ENCODE measurements at regions not wholly inside any gene's neighbourhood (a gene's known extent, or its start where the extent isn't known, plus 50 kb on each side); places are given as distances from the start of the nearest gene placed in this dataset.
"Not testable (repeated sequence)": the region's sequence is repeated elsewhere in the genome, so short reads cannot be mapped to it uniquely, and the experiment has no call there.

DNA sequence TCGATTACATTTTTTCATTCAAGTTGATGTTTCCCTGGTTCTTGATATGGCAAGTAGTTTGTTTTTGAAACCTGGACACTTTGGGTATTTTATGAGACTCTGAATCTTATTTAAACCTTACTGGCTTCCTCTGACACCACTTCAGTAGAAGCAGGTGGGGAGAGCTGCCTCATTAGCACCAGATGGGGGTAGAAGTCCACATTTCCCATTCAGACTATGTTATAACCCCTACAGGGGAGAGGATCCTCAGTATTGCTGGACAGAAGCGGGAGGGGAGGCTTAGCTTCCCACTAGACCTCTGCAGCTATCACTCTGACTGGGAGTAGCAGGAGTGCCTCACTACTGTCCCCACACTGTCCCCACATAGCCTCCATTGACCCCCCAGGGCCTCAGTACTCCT, 145.3 kb upstream of the SLC35G4 start:
- TF ChIP-seq CTCF (IDR thresholded peaks at IDR 0.05; ENCODE audit: low read depth, low read length) = no peak
- no peak overlapping the region for H3K4me3 ChIP-seq (ENCODE audit: low read depth, low read length)

- no peak for TF ChIP-seq CTCF (IDR thresholded peaks at IDR 0.05; ENCODE audit: low read depth, low read length)
- no peak overlapping the region for H3K4me3 ChIP-seq (ENCODE audit: low read depth, low read length)
Measured at GRCh38 chr18:11458447-11458846, 150.9 kb upstream of the SLC35G4 start.

DNA sequence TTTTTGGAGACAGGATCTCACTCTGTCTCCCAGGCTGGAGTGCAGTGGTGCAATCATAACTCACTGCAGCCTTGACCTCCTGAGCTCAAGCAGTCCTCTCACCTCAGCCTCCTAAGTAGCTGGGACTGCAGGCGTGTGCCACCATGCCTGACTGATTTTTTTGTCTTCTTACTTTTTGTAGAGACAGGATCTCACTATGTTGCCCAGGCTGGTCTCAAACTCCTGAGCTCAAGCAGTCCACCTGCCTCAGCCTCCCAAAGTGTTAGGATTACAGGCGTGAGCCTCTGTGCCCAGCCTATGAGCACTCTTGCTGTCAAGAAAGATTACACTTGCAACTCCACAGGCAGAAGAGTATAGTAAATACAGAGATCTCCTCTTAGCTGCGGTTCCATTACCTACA, 151.5 kb upstream of the SLC35G4 start:
- H3K4me3 ChIP-seq (ENCODE audit: low read depth, low read length) = not testable (repeated sequence)

GRCh38 chr18:11454040-11454439, 155.4 kb upstream of the SLC35G4 start:
- H3K4me3 ChIP-seq (ENCODE audit: low read depth, low read length) = no peak overlapping the region
- TF ChIP-seq CTCF (IDR thresholded peaks at IDR 0.05; ENCODE audit: low read depth, low read length) = no peak

DNA sequence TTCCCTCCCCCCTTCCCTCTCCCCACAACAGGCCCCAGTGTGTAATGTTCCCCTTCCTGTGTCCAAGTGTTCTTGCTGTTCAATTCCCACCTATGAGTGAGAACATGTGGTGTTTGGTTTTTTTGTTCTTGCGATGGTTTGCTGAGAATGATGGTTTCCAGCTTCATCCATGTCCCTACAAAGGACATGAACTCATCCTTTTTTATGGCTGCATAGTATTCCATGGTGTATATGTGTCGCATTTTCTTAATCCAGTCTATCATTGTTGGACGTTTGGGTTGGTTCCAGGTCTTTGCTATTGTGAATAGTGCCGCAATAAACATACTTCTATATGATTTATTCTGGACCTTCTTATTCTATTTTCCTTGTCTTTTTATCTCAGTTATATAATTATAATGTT, 165.2 kb upstream of the SLC35G4 start:
- H3K4me3 ChIP-seq (ENCODE audit: low read depth, low read length) = not testable (repeated sequence)

DNA sequence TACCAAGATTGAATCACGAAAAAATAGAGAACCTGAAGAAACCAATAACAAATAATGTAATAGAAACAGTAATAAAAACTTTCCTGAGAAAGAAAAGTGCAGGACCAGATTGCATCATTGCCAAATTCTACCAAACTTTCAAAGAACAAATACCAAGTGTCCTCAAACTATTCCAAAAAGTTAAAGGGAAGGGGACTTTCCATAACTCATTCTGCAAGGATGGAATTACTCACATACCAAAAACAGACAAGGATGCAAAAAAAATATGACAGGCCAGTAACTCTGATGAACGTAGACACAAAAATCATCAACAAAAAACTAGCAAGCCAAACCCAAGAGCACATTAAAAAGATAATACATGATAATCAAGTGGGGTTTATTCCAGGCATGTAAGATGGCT, 172.3 kb upstream of the SLC35G4 start:
- TF ChIP-seq CTCF (IDR thresholded peaks at IDR 0.05; ENCODE audit: low read depth, low read length) = no peak
- no peak overlapping the region for H3K4me3 ChIP-seq (ENCODE audit: low read depth, low read length)

- TF ChIP-seq CTCF (IDR thresholded peaks at IDR 0.05; ENCODE audit: low read depth, low read length) = no peak
- H3K4me3 ChIP-seq (ENCODE audit: low read depth, low read length) = no peak overlapping the region
Measured at GRCh38 chr18:11432360-11432811, 177.0 kb upstream of the SLC35G4 start.

DNA sequence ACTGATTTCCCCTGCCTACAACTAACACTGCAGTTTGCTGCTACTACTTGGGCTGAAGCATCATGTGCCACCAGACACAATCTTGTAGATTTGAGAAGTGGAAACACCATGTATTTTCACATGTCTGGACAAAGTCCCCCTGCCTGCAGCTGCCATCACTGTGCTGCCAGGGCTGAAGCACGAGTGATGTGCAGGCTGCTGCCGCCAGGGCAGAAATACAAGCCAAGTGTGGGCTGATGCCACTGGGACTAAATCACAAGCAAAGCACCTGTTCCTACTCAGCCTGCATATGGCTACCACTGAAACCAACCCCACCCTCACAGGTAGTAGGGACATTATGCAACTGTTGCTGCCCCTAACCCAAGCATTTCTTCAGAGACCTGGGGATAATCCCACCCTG, 179.5 kb upstream of the SLC35G4 start:
- TF ChIP-seq CTCF (IDR thresholded peaks at IDR 0.05; ENCODE audit: low read depth, low read length) = no peak
- no peak overlapping the region for H3K4me3 ChIP-seq (ENCODE audit: low read depth, low read length)

GRCh38 chr18:11425211-11425610, 184.2 kb upstream of the SLC35G4 start:
- no peak for TF ChIP-seq CTCF (IDR thresholded peaks at IDR 0.05; ENCODE audit: low read depth, low read length)
- H3K4me3 ChIP-seq (ENCODE audit: low read depth, low read length) = no peak overlapping the region
